Parathyroid adenoma (tissue), 2 donors: ENCODE measurements at regions not wholly inside any gene's neighbourhood (a gene's known extent, or its start where the extent isn't known, plus 50 kb on each side); places are given as distances from the start of the nearest gene placed in this dataset.

Experiments used
- H2AFZ ChIP-seq: fragments of 300-600 bp; sonication (generic); one replicate; pipeline ENCODE4 v1.7.0; 2017; ENCODE audit warnings: antibody characterized with exemption, mild to moderate bottlenecking
- H3K27ac ChIP-seq: fragments of 300-600 bp; sonication (generic); one replicate; pipeline ENCODE4 v1.7.0; 2017
- H3K27me3 ChIP-seq: fragments of 300-600 bp; sonication (generic); one replicate; pipeline ENCODE4 v1.7.0; 2017; ENCODE audit warnings: low read length; ENCODE audit not compliant: control insufficient read depth, insufficient read depth
- H3K36me3 ChIP-seq: fragments of 300-600 bp; sonication (generic); one replicate; pipeline ENCODE4 v1.7.0; 2017; ENCODE audit warnings: low read length; ENCODE audit not compliant: control insufficient read depth, insufficient read depth
- H3K4me1 ChIP-seq: fragments of 300-600 bp; sonication (generic); one replicate; pipeline ENCODE4 v1.7.0; 2017; ENCODE audit warnings: control low read depth
- H3K4me2 ChIP-seq: fragments of 300-600 bp; sonication (generic); one replicate; pipeline ENCODE4 v1.7.0; 2017; ENCODE audit warnings: low read length
- H3K4me3 ChIP-seq: fragments of 300-600 bp; sonication (generic); one replicate; pipeline ENCODE4 v1.7.0; 2017; ENCODE audit warnings: low read depth, low read length
- H3K79me2 ChIP-seq: fragments of 300-600 bp; sonication (generic); one replicate; pipeline ENCODE4 v1.7.0; 2017; ENCODE audit warnings: control low read depth
- H3K9ac ChIP-seq: fragments of 300-600 bp; sonication (generic); one replicate; pipeline ENCODE4 v1.7.0; 2017; ENCODE audit warnings: mild to moderate bottlenecking
- H3K9me3 ChIP-seq: fragments of 300-600 bp; sonication (generic); one replicate; pipeline ENCODE4 v1.7.0; 2017; ENCODE audit warnings: low read length; ENCODE audit not compliant: control insufficient read depth
- CTCF ChIP-seq: fragments of 300-600 bp; sonication (generic); IDR thresholded peaks from one replicate; pipeline ENCODE4 v1.7.0; 2017; ENCODE audit warnings: antibody characterized with exemption, mild to moderate bottlenecking
- donor health status: primary hyperparathyroidism.

GRCh38 chr9:81375187-81376100 is 313.9 kb downstream of the TLE1 start:
- no peak for TF ChIP-seq CTCF
- H3K27ac ChIP-seq: no peak overlapping the region

DNA sequence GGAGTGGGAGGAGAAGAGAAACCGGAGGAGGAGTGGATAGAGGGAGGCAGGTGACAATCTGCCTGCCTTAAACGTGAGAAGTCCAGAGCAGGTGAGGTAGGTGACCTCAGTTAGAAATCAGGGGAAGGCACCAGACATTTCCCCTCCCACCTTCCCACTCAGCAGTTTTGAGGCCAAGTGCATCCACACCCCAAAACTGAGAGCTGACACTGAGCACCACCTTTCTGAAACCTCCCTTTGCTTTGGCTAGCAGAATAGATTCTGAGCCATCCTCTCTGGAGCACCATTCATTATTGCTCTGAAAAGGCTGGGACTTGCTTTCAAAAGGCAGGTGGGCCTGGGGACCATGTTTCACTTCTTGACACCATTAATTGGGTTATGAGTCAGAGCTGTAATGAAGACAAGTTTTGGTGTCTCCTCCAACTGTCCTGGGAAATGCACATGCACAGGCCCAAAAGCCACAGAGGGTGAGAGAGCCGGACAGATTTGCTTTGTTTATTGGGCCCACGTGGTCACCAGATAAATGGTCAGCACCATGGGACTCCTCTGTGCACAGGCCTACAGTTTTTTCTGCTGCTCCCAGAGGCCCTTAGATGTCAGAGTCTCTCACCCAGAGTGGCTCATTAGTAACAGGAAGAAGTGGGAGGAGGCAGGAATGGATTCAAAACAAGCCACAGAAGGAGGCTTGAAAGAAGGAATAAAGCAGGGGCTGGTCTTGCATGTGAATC is 314.7 kb downstream of the TLE1 start:
- Histone ChIP-seq H3K27me3 (no peaks in the 10 kb centered on the region), H2AFZ (no peak overlapping the region), H3K9ac (no peak overlapping the region), H3K4me1 (no peaks in the 10 kb centered on the region), H3K9me3 (no peaks in the 10 kb centered on the region), H3K4me3 (no peak overlapping the region), H3K36me3 (no peaks in the 10 kb centered on the region), H3K4me2 (no peak overlapping the region), H3K79me2 (no peaks in the 10 kb centered on the region), H3K27ac (no peak overlapping the region)
- no peak for TF ChIP-seq CTCF

More at GRCh38 chr9:81375187-81376100, 313.9 kb downstream of the TLE1 start:
- H3K27me3 ChIP-seq: no peaks in the 10 kb centered on the region
- no peaks in the 10 kb centered on the region for H3K4me1 ChIP-seq
- no peak overlapping the region for H3K4me2 ChIP-seq
- no peak overlapping the region for H3K9ac ChIP-seq
- H3K79me2 ChIP-seq: no peaks in the 10 kb centered on the region
- no peaks in the 10 kb centered on the region for H3K9me3 ChIP-seq
- no peak overlapping the region for H3K4me3 ChIP-seq
- no peak overlapping the region for H2AFZ ChIP-seq
- no peaks in the 10 kb centered on the region for H3K36me3 ChIP-seq

DNA sequence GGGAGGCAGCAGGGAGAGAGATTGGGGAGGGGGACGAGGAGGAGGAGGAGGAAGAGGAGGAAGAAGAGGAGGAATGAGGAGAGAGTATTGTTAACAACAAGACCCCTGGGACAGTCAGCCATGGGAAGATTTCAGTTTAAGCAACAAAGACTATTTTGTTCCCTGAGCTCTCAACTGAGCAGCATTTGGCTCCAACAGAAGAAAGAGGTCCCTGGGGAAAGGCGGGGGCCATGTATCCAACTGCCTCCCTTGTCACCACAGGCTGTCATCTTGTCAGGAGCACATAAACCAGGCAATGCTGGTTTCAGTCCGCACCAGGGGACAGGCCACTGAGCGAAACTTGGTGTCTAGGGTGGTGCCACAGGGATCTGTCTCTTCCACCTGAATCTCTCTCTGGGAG is 316.1 kb downstream of the TLE1 start:
- Histone ChIP-seq H3K9me3 (no peaks in the 10 kb centered on the region), H3K4me3 (no peak overlapping the region), H3K4me1 (no peaks in the 10 kb centered on the region), H3K27ac (no peak overlapping the region), H3K9ac (no peak overlapping the region), H3K36me3 (no peaks in the 10 kb centered on the region), H3K4me2 (no peak overlapping the region), H3K79me2 (no peaks in the 10 kb centered on the region), H2AFZ (no peak overlapping the region), H3K27me3 (no peaks in the 10 kb centered on the region)
- no peak for TF ChIP-seq CTCF

DNA sequence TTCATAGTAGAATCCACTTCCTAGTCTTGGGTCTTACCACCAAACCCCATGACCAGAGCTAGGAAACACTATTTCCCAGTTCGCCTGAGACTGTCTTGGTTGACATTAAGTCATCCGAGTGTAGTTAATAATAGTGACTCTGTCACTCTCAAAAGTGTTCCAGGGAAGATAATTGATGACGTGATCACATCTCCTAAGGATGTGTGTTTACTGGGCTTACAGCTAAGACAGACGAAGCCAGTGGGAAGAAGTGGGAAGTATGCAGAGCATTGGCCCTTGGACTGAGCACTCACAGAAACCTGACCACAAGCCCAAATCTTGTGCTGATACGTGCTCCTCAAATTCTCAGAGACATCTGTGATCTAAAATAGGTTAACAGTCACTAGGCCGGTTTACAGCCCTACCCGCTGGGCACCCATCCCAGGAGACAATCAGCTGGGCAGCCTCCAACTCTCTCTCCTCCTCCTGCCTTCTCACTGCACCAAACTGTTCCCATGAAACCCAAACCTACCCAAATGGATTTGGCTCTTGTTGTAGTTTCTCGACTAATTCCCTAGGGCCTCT is 316.6 kb downstream of the TLE1 start:
- H3K27ac ChIP-seq: no peak overlapping the region

More for the DNA sequence above, 316.6 kb downstream of the TLE1 start:
- H3K27me3 ChIP-seq: no peaks in the 10 kb centered on the region
- no peak overlapping the region for H3K4me3 ChIP-seq
- H3K4me1 ChIP-seq: no peaks in the 10 kb centered on the region
- no peaks in the 10 kb centered on the region for H3K9me3 ChIP-seq
- H3K36me3 ChIP-seq: no peaks in the 10 kb centered on the region
- H3K79me2 ChIP-seq: no peaks in the 10 kb centered on the region
- no peak overlapping the region for H2AFZ ChIP-seq
- H3K4me2 ChIP-seq: no peak overlapping the region
- H3K9ac ChIP-seq: no peak overlapping the region
- TF ChIP-seq CTCF: no peak
